Prostate gland (tissue), 2 donors: ENCODE measurements at regions not wholly inside any gene's neighbourhood (a gene's known extent, or its start where the extent isn't known, plus 50 kb on each side); places are given as distances from the start of the nearest gene placed in this dataset.
"Not testable (repeated sequence)": the region's sequence is repeated elsewhere in the genome, so short reads cannot be mapped to it uniquely, and the experiment has no call there.

ENCODE experiments used
- DNase-seq: peaks from one replicate; pipeline ENCODE4 v3.0.0-alpha.2; 2019; ENCODE audit warnings: low spot score
- H3K27ac ChIP-seq, 2 donors: fragments of 200-600 bp; sonication (generic); 2 replicates each; pipeline ENCODE4 v1.5.1; 2017 to 2019
- H3K27me3 ChIP-seq: fragments of 200-600 bp; sonication (generic); replicated peaks from 2 replicates; pipeline ENCODE4 v1.5.1; 2019; ENCODE audit not compliant: insufficient read depth
- H3K36me3 ChIP-seq, 2 donors: fragments of 200-600 bp; sonication (generic); 1 replicate in 1 of 2; 2 replicates in 1 of 2; pipeline versions ENCODE4 v1.5.1 to v1.8.1; 2017 to 2019
- H3K4me1 ChIP-seq: fragments of 200-600 bp; sonication (generic); replicated peaks from 2 replicates; pipeline ENCODE4 v1.5.1; 2019
- H3K4me3 ChIP-seq, 2 donors: fragments of 200-600 bp; sonication (generic); 2 replicates each; pipeline ENCODE4 v1.5.1; 2017 to 2019
- H3K9me3 ChIP-seq: fragments of 200-600 bp; sonication (generic); 2 replicates; pipeline ENCODE4 v1.5.1; 2017
- POLR2A ChIP-seq: fragments of 450-650 bp; IDR thresholded peaks from one replicate; pipeline ENCODE4 v1.6.1; 2016; ENCODE audit warnings: antibody characterized with exemption, mild to moderate bottlenecking
- POLR2AphosphoS5 ChIP-seq: sonication (generic); formaldehyde crosslinking; IDR thresholded peaks from one replicate; pipeline ENCODE4 v1.6.1; 2017; ENCODE audit warnings: antibody characterized with exemption
- WGBS: methylation state at CpG from one replicate; pipeline ENCODE4 v1.1.5; 2018; 5-methylcytosine and 5-hydroxymethylcytosine counted together
- intact Hi-C: fragments of 100-400 bp; cut with DNase I; formaldehyde crosslinking; loops from one replicate; pipeline ENCODE4 v1.14.2; 2022
- TF ChIP-seq, protein P1 (sequence below), 4 experiments: fragments of 200-600 bp in 2 of 4; fragments of 450-650 bp in 2 of 4; sonication (generic) in 2 of 4; IDR thresholded peaks; 1 replicate in 3 of 4; 2 replicates in 1 of 4; pipeline ENCODE4 v1.5.1; 2016 to 2019; ENCODE audit warnings: antibody characterized with exemption in 4 of 4, mild to moderate bottlenecking in 2 of 4, moderate library complexity in 2 of 4

GRCh38 chr20:10114598-10114997 lies 79.8 kb downstream of the ANKEF1 start:
- no peaks in the 10 kb centered on the region for H3K9me3 ChIP-seq
- H3K36me3 ChIP-seq: no peaks in the 10 kb centered on the region
- no peaks in the 10 kb centered on the region for H3K4me1 ChIP-seq
- TF ChIP-seq, protein P1, sequence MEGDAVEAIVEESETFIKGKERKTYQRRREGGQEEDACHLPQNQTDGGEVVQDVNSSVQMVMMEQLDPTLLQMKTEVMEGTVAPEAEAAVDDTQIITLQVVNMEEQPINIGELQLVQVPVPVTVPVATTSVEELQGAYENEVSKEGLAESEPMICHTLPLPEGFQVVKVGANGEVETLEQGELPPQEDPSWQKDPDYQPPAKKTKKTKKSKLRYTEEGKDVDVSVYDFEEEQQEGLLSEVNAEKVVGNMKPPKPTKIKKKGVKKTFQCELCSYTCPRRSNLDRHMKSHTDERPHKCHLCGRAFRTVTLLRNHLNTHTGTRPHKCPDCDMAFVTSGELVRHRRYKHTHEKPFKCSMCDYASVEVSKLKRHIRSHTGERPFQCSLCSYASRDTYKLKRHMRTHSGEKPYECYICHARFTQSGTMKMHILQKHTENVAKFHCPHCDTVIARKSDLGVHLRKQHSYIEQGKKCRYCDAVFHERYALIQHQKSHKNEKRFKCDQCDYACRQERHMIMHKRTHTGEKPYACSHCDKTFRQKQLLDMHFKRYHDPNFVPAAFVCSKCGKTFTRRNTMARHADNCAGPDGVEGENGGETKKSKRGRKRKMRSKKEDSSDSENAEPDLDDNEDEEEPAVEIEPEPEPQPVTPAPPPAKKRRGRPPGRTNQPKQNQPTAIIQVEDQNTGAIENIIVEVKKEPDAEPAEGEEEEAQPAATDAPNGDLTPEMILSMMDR (IDR thresholded peaks at IDR 0.05): no peak
- TF ChIP-seq POLR2A: no peak
- TF ChIP-seq POLR2AphosphoS5: no peak
- intact Hi-C loops: no loop called here
- DNase-seq: no peak
- H3K27me3 ChIP-seq: no peaks in the 10 kb centered on the region
- H3K27ac ChIP-seq: no peak overlapping the region
- no peak overlapping the region for H3K4me3 ChIP-seq

DNA sequence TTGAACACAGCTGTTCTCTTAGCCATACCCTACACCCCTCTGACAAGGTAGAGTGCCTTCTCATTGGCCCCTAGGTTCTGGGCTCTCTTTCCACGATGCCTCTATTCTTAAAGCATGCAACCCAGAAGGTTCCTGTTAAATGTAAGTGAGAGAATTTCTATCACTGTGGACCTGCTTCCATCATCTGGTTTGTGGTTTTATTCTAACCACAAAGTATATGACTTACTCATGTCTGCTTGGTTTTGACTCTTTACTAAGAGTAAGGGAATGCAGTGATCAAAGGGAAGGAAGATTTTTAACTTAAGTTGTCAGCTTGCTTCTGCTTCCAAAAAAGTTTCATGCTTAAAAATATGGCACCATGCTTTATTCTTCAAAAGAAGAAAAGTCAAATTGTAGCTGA lies 80.2 kb downstream of the ANKEF1 start:
- H3K27me3 ChIP-seq: no peaks in the 10 kb centered on the region
- TF ChIP-seq POLR2AphosphoS5 (no peak), POLR2A (no peak)
- TF ChIP-seq, protein P1 (IDR thresholded peaks at IDR 0.05): no peak
- H3K4me3 ChIP-seq: no peak overlapping the region
- H3K27ac ChIP-seq: no peak overlapping the region
- H3K4me1 ChIP-seq: no peaks in the 10 kb centered on the region
- intact Hi-C loops: no loop called here
- no peaks in the 10 kb centered on the region for H3K36me3 ChIP-seq
- no peak for DNase-seq
- 90% methylated on average over 1 of the region's 1 CpG for WGBS
- H3K9me3 ChIP-seq: no peaks in the 10 kb centered on the region

DNA sequence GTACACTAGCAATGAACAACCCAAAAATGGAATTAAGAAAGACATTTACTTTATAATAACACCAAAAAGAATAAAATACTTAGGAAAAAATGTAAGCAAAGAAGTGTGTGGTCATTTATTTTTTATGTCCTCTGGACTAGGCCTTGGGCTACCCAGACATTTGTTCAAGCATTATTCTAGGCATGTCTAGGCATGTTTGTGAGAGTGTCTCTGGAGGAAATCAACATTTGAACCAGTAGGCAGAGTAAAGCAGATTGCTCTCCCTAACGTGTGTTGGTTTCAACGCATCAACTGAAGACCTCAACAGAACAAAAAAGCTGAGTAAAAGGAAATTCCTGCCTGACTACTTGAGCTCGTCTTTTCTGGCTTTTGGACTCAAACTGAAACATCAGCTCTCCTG lies 84.5 kb downstream of the ANKEF1 start:
- Histone ChIP-seq H3K36me3 (no peaks in the 10 kb centered on the region), H3K27me3 (no peaks in the 10 kb centered on the region), H3K9me3 (no peaks in the 10 kb centered on the region), H3K4me3 (no peak overlapping the region), H3K4me1 (no peaks in the 10 kb centered on the region), H3K27ac (no peak overlapping the region)
- DNase-seq: no peak
- 60% methylated on average over 3 of the region's 3 CpGs for WGBS
- intact Hi-C loops: no loop called here
- TF ChIP-seq, protein P1 (IDR thresholded peaks at IDR 0.05): no peak
- TF ChIP-seq POLR2AphosphoS5 (no peak), POLR2A (no peak)

DNA sequence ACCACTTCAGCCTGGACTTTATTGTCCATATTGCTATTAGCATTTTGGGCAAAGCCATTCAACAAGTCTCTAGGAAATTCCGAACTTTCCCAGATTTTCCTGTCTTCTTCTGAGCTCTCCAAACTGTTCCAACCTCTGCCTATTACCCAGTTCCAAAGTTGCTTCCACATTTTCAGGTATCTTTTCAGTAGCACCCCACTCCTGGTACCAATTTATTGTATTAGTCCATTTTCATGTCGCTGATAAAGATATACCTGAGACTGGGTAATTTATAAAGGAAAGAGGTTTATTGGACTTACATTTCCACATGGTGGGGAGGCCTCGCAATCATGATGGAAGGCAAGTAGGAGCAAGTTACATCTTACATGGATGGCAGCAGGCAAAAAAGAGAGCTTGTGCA lies 90.1 kb downstream of the ANKEF1 start:
- not testable (repeated sequence) for H3K27me3 ChIP-seq, DNase-seq, H3K36me3 ChIP-seq

DNA sequence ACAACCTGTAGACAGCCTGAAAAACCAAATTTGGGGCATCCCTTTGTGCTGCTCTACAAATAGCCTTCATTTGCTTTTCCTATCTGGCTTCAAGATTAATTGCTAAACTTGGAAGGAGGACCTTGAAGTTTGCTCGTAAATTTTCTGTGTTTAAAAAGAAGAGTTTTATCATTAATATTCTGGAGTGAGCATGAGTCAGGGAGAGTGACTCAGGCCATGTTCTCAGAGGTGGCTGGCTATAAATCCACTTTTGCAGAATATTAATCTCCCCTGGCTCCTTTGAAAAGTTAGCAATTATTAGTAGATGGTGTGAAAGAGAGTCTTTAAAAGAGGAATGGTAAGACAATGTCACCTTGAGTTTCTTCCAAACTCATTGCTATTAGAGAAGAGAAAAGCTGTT lies 91.0 kb downstream of the ANKEF1 start:
- Histone ChIP-seq H3K4me3 (no peak overlapping the region), H3K9me3 (no peaks in the 10 kb centered on the region), H3K36me3 (no peaks in the 10 kb centered on the region), H3K27me3 (no peaks in the 10 kb centered on the region), H3K4me1 (no peaks in the 10 kb centered on the region), H3K27ac (no peak overlapping the region)
- DNase-seq: no peak
- TF ChIP-seq POLR2A: no peak
- TF ChIP-seq, protein P1 (IDR thresholded peaks at IDR 0.05): no peak
- TF ChIP-seq POLR2AphosphoS5: no peak
- 27% methylated on average over 1 of the region's 1 CpG for WGBS
- intact Hi-C loops: no loop called here

More for the DNA sequence above, 90.1 kb downstream of the ANKEF1 start:
- H3K4me3 ChIP-seq, H3K9me3 ChIP-seq, intact Hi-C loops, H3K4me1 ChIP-seq, H3K27ac ChIP-seq: not testable (repeated sequence)
- WGBS: 93% methylated on average over 3 of the region's 3 CpGs
